ENCODE measurements at regions not wholly inside any gene's neighbourhood (a gene's known extent, or its start where the extent isn't known, plus 50 kb on each side); places are given as distances from the start of the nearest gene placed in this dataset.

GRCh38 chr1:219427403-219427802 is 185.5 kb downstream of the ZC3H11B start:
- no peak overlapping the region for H3K27ac ChIP-seq (ENCODE audit: low read length)
- Mint-ChIP-seq H3K9me3 (no peaks in the 10 kb centered on the region), H3K36me3 (no peaks in the 10 kb centered on the region), H3K4me3 (no peak overlapping the region), H3K27me3 (ENCODE audit: low read depth in 2 of 2) (no peaks in the 10 kb centered on the region), H3K4me1 (no peaks in the 10 kb centered on the region), H3K27ac (no peak overlapping the region)
- intact Hi-C loops (cut with micrococcal nuclease), result no loop called here
- H3K4me1 ChIP-seq (ENCODE audit: control insufficient read depth, insufficient read depth, low read length), result no peaks in the 10 kb centered on the region
- ATAC-seq (no peak), DNase-seq (no peak)
- no peaks in the 10 kb centered on the region for H3K27me3 ChIP-seq (ENCODE audit: control insufficient read depth, insufficient read depth, low read length)
- no peaks in the 10 kb centered on the region for H3K9me3 ChIP-seq (ENCODE audit: control insufficient read depth, insufficient read depth, low read length)
- H3K36me3 ChIP-seq (ENCODE audit: control insufficient read depth, insufficient read depth, low read length), result no peaks in the 10 kb centered on the region
- H3K4me3 ChIP-seq (ENCODE audit: low read length), result no peak overlapping the region
- TF ChIP-seq CTCF (IDR thresholded peaks at IDR 0.05), result no peak

GRCh38 chr1:219422811-219423598 is 189.9 kb downstream of the ZC3H11B start:
- Mint-ChIP-seq H3K27me3 (ENCODE audit: low read depth in 2 of 2) (no peaks in the 10 kb centered on the region), H3K4me3 (no peak overlapping the region), H3K9me3 (no peaks in the 10 kb centered on the region), H3K36me3 (no peaks in the 10 kb centered on the region), H3K4me1 (no peaks in the 10 kb centered on the region), H3K27ac (no peak overlapping the region)
- Histone ChIP-seq H3K4me3 (ENCODE audit: low read length) (no peak overlapping the region), H3K9me3 (ENCODE audit: control insufficient read depth, insufficient read depth, low read length) (no peaks in the 10 kb centered on the region), H3K36me3 (ENCODE audit: control insufficient read depth, insufficient read depth, low read length) (no peaks in the 10 kb centered on the region), H3K4me1 (ENCODE audit: control insufficient read depth, insufficient read depth, low read length) (no peaks in the 10 kb centered on the region), H3K27ac (ENCODE audit: low read length) (no peak overlapping the region), H3K27me3 (ENCODE audit: control insufficient read depth, insufficient read depth, low read length) (no peaks in the 10 kb centered on the region)
- intact Hi-C loops (cut with micrococcal nuclease), result no loop called here
- no peak for ATAC-seq
- DNase-seq, result no peak
- WGBS (ENCODE audit: insufficient coverage), result 74% methylated on average over 3 of the region's 4 CpGs
- no peak for TF ChIP-seq CTCF (IDR thresholded peaks at IDR 0.05)

- H3K36me3 ChIP-seq (ENCODE audit: control insufficient read depth, insufficient read depth, low read length), result no peaks in the 10 kb centered on the region
- TF ChIP-seq CTCF (IDR thresholded peaks at IDR 0.05), result no peak
- no peak for DNase-seq
- no peak overlapping the region for H3K27ac Mint-ChIP-seq
- H3K9me3 Mint-ChIP-seq, result no peaks in the 10 kb centered on the region
- no peak overlapping the region for H3K4me3 Mint-ChIP-seq
- no peak overlapping the region for H3K27ac ChIP-seq (ENCODE audit: low read length)
- no peak for ATAC-seq
- H3K4me1 ChIP-seq (ENCODE audit: control insufficient read depth, insufficient read depth, low read length), result no peaks in the 10 kb centered on the region
- H3K4me3 ChIP-seq (ENCODE audit: low read length), result no peak overlapping the region
- H3K9me3 ChIP-seq (ENCODE audit: control insufficient read depth, insufficient read depth, low read length), result no peaks in the 10 kb centered on the region
- H3K36me3 Mint-ChIP-seq, result no peaks in the 10 kb centered on the region
- H3K27me3 Mint-ChIP-seq (ENCODE audit: low read depth in 2 of 2), result no peaks in the 10 kb centered on the region
- intact Hi-C loops (cut with micrococcal nuclease), result no loop called here
- no peaks in the 10 kb centered on the region for H3K27me3 ChIP-seq (ENCODE audit: control insufficient read depth, insufficient read depth, low read length)
- H3K4me1 Mint-ChIP-seq, result no peaks in the 10 kb centered on the region
Observed at GRCh38 chr1:219420913-219421312, 192.0 kb downstream of the ZC3H11B start.

- Mint-ChIP-seq H3K4me1 (no peaks in the 10 kb centered on the region), H3K4me3 (no peak overlapping the region), H3K36me3 (no peaks in the 10 kb centered on the region), H3K27ac (no peak overlapping the region), H3K27me3 (ENCODE audit: low read depth in 2 of 2) (no peaks in the 10 kb centered on the region), H3K9me3 (no peaks in the 10 kb centered on the region)
- intact Hi-C loops (cut with micrococcal nuclease), result no loop called here
- no peaks in the 10 kb centered on the region for H3K27me3 ChIP-seq (ENCODE audit: control insufficient read depth, insufficient read depth, low read length)
- H3K27ac ChIP-seq (ENCODE audit: low read length), result no peak overlapping the region
- H3K9me3 ChIP-seq (ENCODE audit: control insufficient read depth, insufficient read depth, low read length), result no peaks in the 10 kb centered on the region
- TF ChIP-seq CTCF (IDR thresholded peaks at IDR 0.05), result no peak
- H3K36me3 ChIP-seq (ENCODE audit: control insufficient read depth, insufficient read depth, low read length), result no peaks in the 10 kb centered on the region
- DNase-seq (no peak), ATAC-seq (no peak)
- H3K4me3 ChIP-seq (ENCODE audit: low read length), result no peak overlapping the region
- H3K4me1 ChIP-seq (ENCODE audit: control insufficient read depth, insufficient read depth, low read length), result no peaks in the 10 kb centered on the region
Observed at GRCh38 chr1:219419860-219420259, 193.0 kb downstream of the ZC3H11B start.

Data from natural killer cell (primary cell).